BLaER1 treated with 17β-estradiol and CSF1 and Interleukin-3, amounts not matched to agents 10 nM and 100 nM (cell line): ENCODE measurements at regions not wholly inside any gene's neighbourhood (a gene's known extent, or its start where the extent isn't known, plus 50 kb on each side); places are given as distances from the start of the nearest gene placed in this dataset.

Experiments used
- H3K27ac ChIP-seq, 11 experiments: shearing (Covaris generic); formaldehyde crosslinking; 2 replicates each; pipeline ENCODE4 v1.8.1; 2022
- H3K27me3 ChIP-seq, 11 experiments: shearing (Covaris generic); formaldehyde crosslinking; 2 replicates each; pipeline ENCODE4 v1.8.1; 2022
- H3K36me3 ChIP-seq, 11 experiments: shearing (Covaris generic); formaldehyde crosslinking; 2 replicates each; pipeline ENCODE4 v1.8.1; 2022
- H3K4me1 ChIP-seq, 10 experiments: shearing (Covaris generic); formaldehyde crosslinking; 2 replicates each; pipeline ENCODE4 v1.8.1; 2022
- H3K4me2 ChIP-seq, 11 experiments: shearing (Covaris generic); formaldehyde crosslinking; 2 replicates each; pipeline ENCODE4 v1.8.1; 2022
- H3K4me3 ChIP-seq, 10 experiments: shearing (Covaris generic); formaldehyde crosslinking; 2 replicates each; pipeline ENCODE4 v1.8.1; 2022
- H3K9ac ChIP-seq, 11 experiments: shearing (Covaris generic); formaldehyde crosslinking; 2 replicates each; pipeline ENCODE4 v1.8.1; 2022
- H3K9me3 ChIP-seq, 11 experiments: shearing (Covaris generic); formaldehyde crosslinking; replicated peaks in 1 of 11; 2 replicates each; pipeline ENCODE4 v1.8.1; 2022
- H4K20me1 ChIP-seq, 11 experiments: shearing (Covaris generic); formaldehyde crosslinking; 2 replicates each; pipeline ENCODE4 v1.8.1; 2022
- Cebpa-rat ChIP-seq, 11 experiments: shearing (Covaris generic); IDR thresholded peaks; 2 replicates each; pipeline ENCODE4 v1.8.1; 2022

DNA sequence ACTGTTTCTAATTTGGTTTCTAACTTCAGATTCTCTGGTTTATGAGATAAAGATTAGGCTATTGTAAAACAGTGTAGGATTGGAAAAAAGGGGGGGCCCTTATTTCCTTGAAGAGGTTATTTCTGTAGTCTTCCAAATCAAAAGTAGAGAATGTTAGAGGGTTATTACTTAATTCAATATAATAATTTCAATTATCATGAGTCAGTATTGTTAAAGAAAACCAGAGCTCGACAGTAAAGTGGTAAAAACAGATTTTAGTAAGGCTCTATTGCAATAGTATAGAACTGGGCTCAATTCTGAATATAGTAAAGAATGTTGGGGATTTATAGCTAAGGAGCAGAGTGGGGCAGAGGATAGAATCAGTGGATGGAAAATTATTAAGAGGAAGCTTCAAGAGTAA, 140.0 kb downstream of the TANC2 start:
- Histone ChIP-seq H3K4me3 (no peak overlapping the region), H3K27me3 (no peaks in the 10 kb centered on the region), H4K20me1 (no peaks in the 10 kb centered on the region), H3K9ac (no peak overlapping the region), H3K4me1 (no peaks in the 10 kb centered on the region), H3K27ac (no peak overlapping the region), H3K4me2 (no peak overlapping the region), H3K9me3 (0 out of 22 replicates have a peak, but pooled peaks cover 0 to 3% (median 0%) of the 10 kb centered on the region in 11 experiments), H3K36me3 (peaks cover 0 to 5% (median 0%) of the 10 kb centered on the region in 11 experiments; a peak in 1 of 22 replicates)
- no peak for TF ChIP-seq Cebpa-rat (IDR thresholded peaks at IDR 0.05)

DNA sequence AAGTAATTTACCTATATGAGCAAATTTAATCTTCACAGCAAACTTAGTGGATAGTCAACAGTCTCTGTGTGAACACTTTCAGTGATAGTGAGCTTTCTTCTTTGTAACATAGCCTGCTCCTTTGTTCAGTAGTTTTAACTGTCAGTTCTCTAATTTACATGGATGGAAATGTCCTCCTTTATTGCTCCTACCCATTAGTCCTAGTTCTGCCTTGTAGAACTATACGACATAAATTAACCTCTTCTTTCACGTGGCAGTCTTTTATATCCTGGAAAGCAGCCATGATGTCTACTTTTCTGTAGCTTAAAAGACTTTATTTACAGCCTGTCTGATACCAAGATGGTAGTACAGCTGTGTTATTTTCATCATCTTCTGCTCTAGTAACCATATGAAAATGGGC, 143.6 kb downstream of the TANC2 start:
- Histone ChIP-seq H3K36me3 (no peaks in the 10 kb centered on the region), H4K20me1 (no peaks in the 10 kb centered on the region), H3K27me3 (no peaks in the 10 kb centered on the region), H3K9ac (no peak overlapping the region), H3K27ac (no peak overlapping the region), H3K4me3 (no peak overlapping the region), H3K4me1 (no peaks in the 10 kb centered on the region), H3K9me3 (no peaks in the 10 kb centered on the region), H3K4me2 (no peak overlapping the region)
- TF ChIP-seq Cebpa-rat (IDR thresholded peaks at IDR 0.05), result no peak

DNA sequence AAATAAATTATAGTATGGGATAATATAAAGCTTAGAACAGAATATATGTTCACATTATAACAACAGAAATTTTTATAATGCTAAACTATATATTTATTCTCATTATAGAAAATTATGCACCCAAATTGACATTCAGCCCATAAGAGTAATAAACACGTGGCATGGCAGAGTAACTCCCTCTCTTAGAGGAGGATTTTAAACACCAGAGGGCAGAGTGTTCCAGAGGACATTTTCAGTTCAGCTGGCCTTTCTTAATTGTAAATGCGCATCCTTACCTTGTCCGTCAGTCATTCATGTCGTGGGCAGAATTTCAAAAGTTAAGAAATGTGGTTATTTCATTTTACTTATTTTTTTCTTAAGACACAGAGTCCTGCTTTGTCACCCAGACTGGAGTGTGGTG, 147.1 kb downstream of the TANC2 start:
- H3K9me3 ChIP-seq, result no peaks in the 10 kb centered on the region
- TF ChIP-seq Cebpa-rat (IDR thresholded peaks at IDR 0.05), result no peak
- H3K4me2 ChIP-seq, result no peak overlapping the region
- H3K9ac ChIP-seq, result no peak overlapping the region
- no peak overlapping the region for H3K27ac ChIP-seq
- H4K20me1 ChIP-seq, result peaks cover 0 to 3% (median 0%) of the 10 kb centered on the region in 11 experiments; a peak in 1 of 22 replicates
- no peaks in the 10 kb centered on the region for H3K36me3 ChIP-seq
- H3K4me1 ChIP-seq, result no peaks in the 10 kb centered on the region
- H3K4me3 ChIP-seq, result no peak overlapping the region
- H3K27me3 ChIP-seq, result no peaks in the 10 kb centered on the region

DNA sequence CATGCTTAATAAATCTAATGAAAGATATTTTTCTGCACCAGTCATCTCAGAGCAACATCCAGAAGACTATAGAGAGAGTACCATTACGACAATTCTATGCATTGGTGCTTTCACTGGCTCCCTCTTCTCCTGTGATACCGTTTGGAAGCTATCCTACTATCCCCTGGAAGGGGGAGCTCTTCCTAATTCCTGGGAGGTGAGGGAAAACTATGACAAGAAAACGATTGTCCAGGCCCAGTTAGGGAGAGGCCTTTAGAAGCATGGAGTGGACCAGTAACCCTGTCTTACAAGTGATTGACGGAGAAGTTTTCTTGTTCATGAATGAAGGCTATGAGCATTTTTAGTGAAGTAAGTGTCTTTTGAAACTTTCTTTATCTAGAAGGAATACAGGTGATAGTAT, 150.2 kb downstream of the TANC2 start:
- H3K9ac ChIP-seq, result no peak overlapping the region

DNA sequence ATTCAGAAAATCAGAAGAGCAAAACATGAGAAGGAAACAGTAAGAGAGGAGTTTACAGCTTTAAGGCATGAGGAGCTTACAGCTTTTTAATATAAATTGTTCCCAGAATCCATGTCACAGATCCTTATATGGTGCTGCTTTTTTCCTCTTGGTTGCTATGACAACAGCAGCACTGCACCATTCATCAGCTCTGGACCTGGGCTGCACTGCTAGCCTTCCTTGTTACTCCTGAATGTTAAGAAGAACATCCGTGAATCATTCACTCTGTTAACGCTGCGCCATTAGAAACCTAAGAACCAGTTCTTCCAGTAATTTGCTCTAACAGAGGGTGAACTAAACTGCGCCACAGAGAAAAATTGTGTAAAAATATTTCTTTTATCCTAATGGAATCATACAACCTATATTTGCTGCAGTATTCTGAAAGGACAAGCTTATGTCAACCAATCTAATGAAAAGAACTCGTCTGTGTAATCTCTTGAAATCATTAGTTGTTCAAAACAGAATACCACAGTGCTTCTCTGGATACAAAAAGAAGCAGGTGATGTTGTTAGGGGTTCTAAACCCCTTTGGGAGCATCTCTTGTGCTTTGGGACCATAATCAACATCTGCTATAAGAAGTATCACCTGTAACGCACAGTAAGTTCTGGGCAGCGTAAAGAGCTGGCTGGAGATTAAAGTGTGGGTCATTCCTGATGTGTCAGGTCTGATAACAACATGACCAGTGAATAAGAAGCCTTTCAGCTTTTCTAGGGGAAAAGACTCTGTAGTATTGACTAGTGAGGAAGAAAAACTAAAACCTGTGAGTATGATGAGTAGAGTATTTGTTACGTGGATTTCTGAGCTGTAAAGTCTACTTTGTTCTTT, 151.2 kb downstream of the TANC2 start:
- Histone ChIP-seq H4K20me1 (peaks cover 0 to 3% (median 0%) of the 10 kb centered on the region in 11 experiments; a peak in 1 of 22 replicates), H3K4me1 (no peaks in the 10 kb centered on the region), H3K27me3 (no peaks in the 10 kb centered on the region), H3K4me3 (no peak overlapping the region), H3K9ac (no peak overlapping the region), H3K9me3 (no peaks in the 10 kb centered on the region), H3K4me2 (no peak overlapping the region), H3K27ac (no peak overlapping the region), H3K36me3 (no peaks in the 10 kb centered on the region)
- TF ChIP-seq Cebpa-rat (IDR thresholded peaks at IDR 0.05), result no peak

More for the DNA sequence above, 150.2 kb downstream of the TANC2 start:
- TF ChIP-seq Cebpa-rat (IDR thresholded peaks at IDR 0.05), result no peak
- Histone ChIP-seq H3K4me3 (no peak overlapping the region), H3K9me3 (no peaks in the 10 kb centered on the region), H3K27me3 (no peaks in the 10 kb centered on the region), H4K20me1 (peaks cover 0 to 3% (median 0%) of the 10 kb centered on the region in 11 experiments; a peak in 1 of 22 replicates), H3K27ac (no peak overlapping the region), H3K4me1 (no peaks in the 10 kb centered on the region), H3K36me3 (no peaks in the 10 kb centered on the region), H3K4me2 (no peak overlapping the region)

DNA sequence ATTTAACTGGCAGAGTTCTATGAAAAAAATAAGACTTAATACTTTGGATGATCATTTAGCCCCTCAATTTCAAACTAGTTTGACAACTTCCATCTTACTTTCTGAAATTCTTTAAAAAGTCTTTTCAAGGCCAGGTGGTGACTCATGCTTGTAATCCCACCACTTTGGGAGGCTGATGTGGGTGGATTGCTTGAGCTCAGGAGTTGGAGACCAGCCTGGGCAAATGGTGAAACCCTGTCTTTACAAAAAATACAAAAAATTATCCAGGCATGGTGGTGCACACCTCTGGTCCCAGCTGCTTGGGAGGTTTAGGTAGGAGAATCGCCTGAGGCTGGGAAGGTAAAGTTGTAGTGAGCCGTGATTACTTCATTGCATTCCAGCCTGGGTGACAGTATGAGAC, 154.4 kb downstream of the TANC2 start:
- H3K4me3 ChIP-seq, result no peak overlapping the region
- H4K20me1 ChIP-seq, result peaks cover 0 to 3% (median 0%) of the 10 kb centered on the region in 11 experiments; a peak in 1 of 22 replicates
- H3K36me3 ChIP-seq, result no peaks in the 10 kb centered on the region
- H3K4me2 ChIP-seq, result no peak overlapping the region
- no peaks in the 10 kb centered on the region for H3K9me3 ChIP-seq
- no peak overlapping the region for H3K27ac ChIP-seq
- H3K27me3 ChIP-seq, result no peaks in the 10 kb centered on the region
- no peak for TF ChIP-seq Cebpa-rat (IDR thresholded peaks at IDR 0.05)
- H3K4me1 ChIP-seq, result no peaks in the 10 kb centered on the region
- H3K9ac ChIP-seq, result no peak overlapping the region

DNA sequence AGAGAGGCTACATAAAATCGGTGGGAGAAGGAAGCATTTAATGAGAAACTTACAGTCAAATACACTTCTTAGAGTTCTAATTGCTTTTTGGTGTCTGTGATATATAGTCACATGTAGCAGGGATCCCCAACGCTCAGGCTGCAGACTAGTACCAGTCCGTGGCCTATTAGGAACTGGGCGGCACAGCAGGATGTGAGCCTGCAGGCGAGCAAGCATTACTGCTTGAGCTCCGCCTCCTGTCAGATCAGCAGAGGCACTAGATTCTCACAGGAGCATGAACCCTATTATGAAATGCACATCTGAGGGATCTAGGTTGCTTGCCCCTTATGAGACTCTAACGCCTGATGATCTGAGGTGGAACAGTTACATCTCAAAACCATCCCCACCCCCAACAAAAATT, 158.5 kb downstream of the TANC2 start:
- H4K20me1 ChIP-seq, result no peaks in the 10 kb centered on the region
- no peaks in the 10 kb centered on the region for H3K4me1 ChIP-seq
- no peak overlapping the region for H3K4me2 ChIP-seq
- H3K27me3 ChIP-seq, result no peaks in the 10 kb centered on the region
- H3K9ac ChIP-seq, result no peak overlapping the region
- no peaks in the 10 kb centered on the region for H3K9me3 ChIP-seq
- TF ChIP-seq Cebpa-rat (IDR thresholded peaks at IDR 0.05), result no peak
- no peak overlapping the region for H3K27ac ChIP-seq
- no peak overlapping the region for H3K4me3 ChIP-seq
- no peaks in the 10 kb centered on the region for H3K36me3 ChIP-seq

DNA sequence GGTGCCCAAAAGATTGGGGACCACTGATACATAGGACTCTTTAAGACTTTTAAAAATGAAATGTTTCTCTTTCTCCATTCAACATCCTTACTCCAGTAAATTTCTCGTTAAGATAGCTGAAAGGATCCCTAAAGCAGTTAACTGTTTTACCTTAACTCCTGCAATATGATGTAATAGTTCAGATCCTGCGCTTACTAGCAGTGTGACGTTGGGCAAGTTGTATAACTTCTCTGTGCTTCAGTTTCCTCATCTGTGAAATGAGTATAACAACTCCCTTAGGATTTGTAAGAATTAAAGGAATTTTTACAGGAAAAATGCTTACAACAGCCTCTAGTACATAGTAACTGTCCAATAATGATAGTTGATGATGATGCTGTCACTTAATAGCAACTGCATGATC, 158.9 kb downstream of the TANC2 start:
- no peaks in the 10 kb centered on the region for H4K20me1 ChIP-seq
- no peaks in the 10 kb centered on the region for H3K36me3 ChIP-seq
- H3K4me2 ChIP-seq, result no peak overlapping the region
- no peaks in the 10 kb centered on the region for H3K4me1 ChIP-seq
- H3K27me3 ChIP-seq, result no peaks in the 10 kb centered on the region
- no peak for TF ChIP-seq Cebpa-rat (IDR thresholded peaks at IDR 0.05)
- no peak overlapping the region for H3K4me3 ChIP-seq
- H3K9me3 ChIP-seq, result no peaks in the 10 kb centered on the region
- no peak overlapping the region for H3K9ac ChIP-seq
- H3K27ac ChIP-seq, result no peak overlapping the region

DNA sequence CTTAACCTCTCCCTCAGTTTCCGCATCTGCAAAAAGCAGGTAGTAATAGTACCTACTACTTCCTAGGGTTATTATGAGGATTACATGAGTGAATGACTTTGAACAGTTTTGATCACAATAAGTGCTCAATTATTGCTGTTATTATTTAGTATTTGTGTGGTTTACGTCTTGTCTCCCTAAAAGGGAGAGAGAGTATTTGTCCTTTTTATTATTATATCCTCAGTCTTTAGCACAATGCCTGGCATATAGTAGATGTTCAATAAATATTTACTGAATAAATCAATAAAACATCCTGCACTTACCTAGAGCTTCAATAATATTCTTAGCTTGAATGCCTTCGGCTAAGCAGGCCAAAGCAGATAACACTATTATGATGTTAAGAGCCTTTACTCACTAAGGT, 160.0 kb downstream of the TANC2 start:
- Histone ChIP-seq H3K36me3 (no peaks in the 10 kb centered on the region), H3K9me3 (no peaks in the 10 kb centered on the region), H4K20me1 (no peaks in the 10 kb centered on the region), H3K27me3 (no peaks in the 10 kb centered on the region), H3K9ac (no peak overlapping the region), H3K27ac (no peak overlapping the region), H3K4me3 (no peak overlapping the region), H3K4me2 (no peak overlapping the region), H3K4me1 (no peaks in the 10 kb centered on the region)
- no peak for TF ChIP-seq Cebpa-rat (IDR thresholded peaks at IDR 0.05)

DNA sequence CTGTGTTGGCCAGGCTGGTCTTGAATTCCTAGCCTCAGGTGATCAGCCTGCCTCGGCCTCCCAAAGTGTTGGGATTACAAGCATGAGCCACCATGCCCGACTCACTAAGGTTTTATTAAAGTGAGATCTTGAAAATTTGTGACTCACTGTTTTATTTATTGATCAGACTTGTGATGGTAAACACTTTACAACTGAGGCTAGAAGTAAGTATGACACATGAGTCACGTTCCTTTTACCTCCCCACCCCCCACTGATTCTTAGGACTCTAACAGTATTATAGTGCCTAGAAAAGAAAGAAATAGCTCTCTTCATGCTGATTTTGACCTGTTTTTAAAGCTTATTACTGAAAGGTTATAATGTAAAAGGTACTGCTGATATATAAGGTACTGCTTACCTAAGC, 160.6 kb downstream of the TANC2 start:
- no peaks in the 10 kb centered on the region for H4K20me1 ChIP-seq
- H3K4me2 ChIP-seq, result no peak overlapping the region
- H3K27ac ChIP-seq, result no peak overlapping the region
- H3K4me1 ChIP-seq, result no peaks in the 10 kb centered on the region
- H3K9ac ChIP-seq, result no peak overlapping the region
- TF ChIP-seq Cebpa-rat (IDR thresholded peaks at IDR 0.05), result no peak
- H3K9me3 ChIP-seq, result no peaks in the 10 kb centered on the region
- H3K27me3 ChIP-seq, result no peaks in the 10 kb centered on the region
- no peaks in the 10 kb centered on the region for H3K36me3 ChIP-seq
- H3K4me3 ChIP-seq, result no peak overlapping the region
